CD4-positive, alpha-beta T cell treated with Interleukin-15 for 1 hour (primary cell): ENCODE measurements at regions not wholly inside any gene's neighbourhood (a gene's known extent, or its start where the extent isn't known, plus 50 kb on each side); places are given as distances from the start of the nearest gene placed in this dataset.
"Not testable (repeated sequence)": the region's sequence is repeated elsewhere in the genome, so short reads cannot be mapped to it uniquely, and the experiment has no call there.

Experiments
- DNase-seq: peaks from one replicate; pipeline ENCODE4 v3.0.0-alpha.2; 2020

- DNase-seq, result no peak
Observed at GRCh38 chr16:52212841-52213240, 334.1 kb downstream of the TOX3 start.

GRCh38 chr16:52209227-52209626 lies 337.7 kb downstream of the TOX3 start:
- no peak for DNase-seq

GRCh38 chr16:52203096-52203495 lies 343.8 kb downstream of the TOX3 start:
- no peak for DNase-seq

GRCh38 chr16:52193441-52193840 lies 353.5 kb downstream of the TOX3 start:
- DNase-seq, result no peak

GRCh38 chr16:52191531-52192134 lies 355.3 kb downstream of the TOX3 start:
- peak; percentile 24 for DNase-seq

GRCh38 chr16:52184336-52184735 lies 362.6 kb downstream of the TOX3 start:
- DNase-seq, result no peak

GRCh38 chr16:52182840-52183239 lies 364.1 kb downstream of the TOX3 start:
- DNase-seq, result no peak

- no peak for DNase-seq
Observed at GRCh38 chr16:52174168-52174567, 372.8 kb downstream of the TOX3 start.

GRCh38 chr16:52171481-52171880 lies 375.5 kb downstream of the TOX3 start:
- DNase-seq, result no peak

GRCh38 chr16:52167328-52167727 lies 379.6 kb downstream of the TOX3 start:
- no peak for DNase-seq

- DNase-seq, result no peak
Observed at GRCh38 chr16:52165961-52166360, 381.0 kb downstream of the TOX3 start.

- DNase-seq, result no peak
Observed at GRCh38 chr16:52149003-52149402, 397.9 kb downstream of the TOX3 start.

GRCh38 chr16:52141871-52142270 lies 405.1 kb downstream of the TOX3 start:
- DNase-seq, result no peak

GRCh38 chr16:52128361-52128760 lies 418.6 kb downstream of the TOX3 start:
- DNase-seq, result no peak

GRCh38 chr16:52123842-52124241 lies 423.1 kb downstream of the TOX3 start:
- DNase-seq, result no peak

- no peak for DNase-seq
Observed at GRCh38 chr16:52123061-52123839, 423.7 kb downstream of the TOX3 start.

- DNase-seq, result no peak
Observed at GRCh38 chr16:52117171-52117570, 429.8 kb downstream of the TOX3 start.

- no peak for DNase-seq
Observed at GRCh38 chr16:52114379-52114778, 432.6 kb downstream of the TOX3 start.

- no peak for DNase-seq
Observed at GRCh38 chr16:52113533-52114183, 433.3 kb downstream of the TOX3 start.

GRCh38 chr16:52104993-52105392 lies 441.9 kb downstream of the TOX3 start:
- not testable (repeated sequence) for DNase-seq

- no peak for DNase-seq
Observed at GRCh38 chr16:52103791-52104190, 443.2 kb downstream of the TOX3 start.

- DNase-seq, result no peak
Observed at GRCh38 chr16:52101246-52101645, 445.7 kb downstream of the TOX3 start.

GRCh38 chr16:52099382-52099781 lies 447.6 kb downstream of the TOX3 start:
- DNase-seq, result no peak

- DNase-seq, result no peak
Observed at GRCh38 chr16:52095471-52095870, 451.5 kb downstream of the TOX3 start.
